WTC11 (cell line): ENCODE measurements at regions not wholly inside any gene's neighbourhood (a gene's known extent, or its start where the extent isn't known, plus 50 kb on each side); places are given as distances from the start of the nearest gene placed in this dataset.

Source experiments
- ARID4B ChIP-seq: sonication (generic); formaldehyde crosslinking; IDR thresholded peaks from 2 replicates; pipeline ENCODE4 v1.8.0; 2023; ENCODE audit warnings: missing genetic modification reagents, mild to moderate bottlenecking, borderline replicate concordance
- CTCF ChIP-seq: fragments of 200-600 bp; IDR thresholded peaks from 2 replicates; pipeline ENCODE4 v1.8.0; 2022; ENCODE audit warnings: antibody characterized with exemption
- NFE2L1 ChIP-seq: sonication (generic); formaldehyde crosslinking; IDR thresholded peaks from 2 replicates; pipeline ENCODE4 v1.8.1; 2023; ENCODE audit warnings: missing genetic modification reagents
- SMAD3 ChIP-seq: sonication (generic); formaldehyde crosslinking; IDR thresholded peaks from 2 replicates; pipeline ENCODE4 v1.8.0; 2022; ENCODE audit warnings: missing genetic modification reagents, mild to moderate bottlenecking, borderline replicate concordance
- ZNF263 ChIP-seq: sonication (generic); formaldehyde crosslinking; IDR thresholded peaks from 2 replicates; pipeline ENCODE4 v1.8.1; 2022; ENCODE audit warnings: low read depth, mild to moderate bottlenecking, moderate library complexity, missing genetic modification reagents
- ZNF396 ChIP-seq: fragments of 250-450 bp; sonication (Bioruptor Pico); IDR thresholded peaks from 2 replicates; pipeline ENCODE4 v1.8.0; 2021; ENCODE audit warnings: mild to moderate bottlenecking, moderate library complexity, borderline replicate concordance
- TF ChIP-seq, protein P1 (sequence below): sonication (generic); formaldehyde crosslinking; IDR thresholded peaks from 2 replicates; pipeline ENCODE4 v1.8.1; 2022; ENCODE audit warnings: mild to moderate bottlenecking, missing genetic modification reagents, moderate library complexity, borderline replicate concordance
- TF ChIP-seq, protein P2 (sequence below): sonication (generic); formaldehyde crosslinking; conservative IDR thresholded peaks from 2 replicates; pipeline ENCODE4 v1.8.1; 2022; ENCODE audit warnings: mild to moderate bottlenecking, missing genetic modification reagents
- TF ChIP-seq, protein P3 (sequence below): fragments of 250-450 bp; sonication (Bioruptor Pico); IDR thresholded peaks from 2 replicates; pipeline ENCODE4 v1.9.0; 2021; ENCODE audit warnings: mild to moderate bottlenecking

DNA sequence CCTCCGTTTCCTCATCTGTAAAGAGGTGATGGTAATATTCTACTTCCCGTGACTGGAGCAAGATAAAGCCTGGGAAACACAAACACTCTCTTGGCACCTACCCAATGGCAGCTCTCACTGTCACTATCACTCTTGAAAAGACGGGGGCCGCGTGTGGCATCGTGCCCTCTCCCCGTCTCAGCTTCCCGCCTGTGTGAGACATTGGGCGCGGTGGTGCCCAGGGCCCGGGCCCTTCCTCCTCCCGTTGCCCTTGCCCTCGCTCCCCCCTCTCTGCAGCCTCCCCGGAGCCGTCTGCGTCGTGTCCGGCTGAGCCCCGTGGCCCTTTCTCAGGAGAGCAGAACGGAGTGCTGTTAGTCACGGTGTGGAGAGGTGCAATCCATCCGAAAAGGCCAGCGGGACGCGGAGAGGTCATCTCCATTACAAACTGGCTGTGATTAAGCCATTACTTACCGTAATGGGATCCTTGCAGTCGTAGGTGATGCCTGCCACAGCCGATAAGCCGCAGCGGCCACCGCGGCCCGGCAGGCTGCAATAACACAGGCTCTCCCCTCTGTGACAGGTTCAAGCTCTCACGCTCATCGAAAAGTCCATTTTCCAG, 156.4 kb upstream of the ZC3H12A start:
- TF ChIP-seq, protein P1, sequence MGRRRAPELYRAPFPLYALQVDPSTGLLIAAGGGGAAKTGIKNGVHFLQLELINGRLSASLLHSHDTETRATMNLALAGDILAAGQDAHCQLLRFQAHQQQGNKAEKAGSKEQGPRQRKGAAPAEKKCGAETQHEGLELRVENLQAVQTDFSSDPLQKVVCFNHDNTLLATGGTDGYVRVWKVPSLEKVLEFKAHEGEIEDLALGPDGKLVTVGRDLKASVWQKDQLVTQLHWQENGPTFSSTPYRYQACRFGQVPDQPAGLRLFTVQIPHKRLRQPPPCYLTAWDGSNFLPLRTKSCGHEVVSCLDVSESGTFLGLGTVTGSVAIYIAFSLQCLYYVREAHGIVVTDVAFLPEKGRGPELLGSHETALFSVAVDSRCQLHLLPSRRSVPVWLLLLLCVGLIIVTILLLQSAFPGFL: no peak
- no peak for TF ChIP-seq CTCF
- TF ChIP-seq, protein P2, sequence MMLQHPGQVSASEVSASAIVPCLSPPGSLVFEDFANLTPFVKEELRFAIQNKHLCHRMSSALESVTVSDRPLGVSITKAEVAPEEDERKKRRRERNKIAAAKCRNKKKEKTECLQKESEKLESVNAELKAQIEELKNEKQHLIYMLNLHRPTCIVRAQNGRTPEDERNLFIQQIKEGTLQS (CRISPR knock-in tag): no peak
- TF ChIP-seq SMAD3 (CRISPR knock-in tag): no peak
- TF ChIP-seq ZNF263 (CRISPR knock-in tag): no peak
- TF ChIP-seq, protein P3, sequence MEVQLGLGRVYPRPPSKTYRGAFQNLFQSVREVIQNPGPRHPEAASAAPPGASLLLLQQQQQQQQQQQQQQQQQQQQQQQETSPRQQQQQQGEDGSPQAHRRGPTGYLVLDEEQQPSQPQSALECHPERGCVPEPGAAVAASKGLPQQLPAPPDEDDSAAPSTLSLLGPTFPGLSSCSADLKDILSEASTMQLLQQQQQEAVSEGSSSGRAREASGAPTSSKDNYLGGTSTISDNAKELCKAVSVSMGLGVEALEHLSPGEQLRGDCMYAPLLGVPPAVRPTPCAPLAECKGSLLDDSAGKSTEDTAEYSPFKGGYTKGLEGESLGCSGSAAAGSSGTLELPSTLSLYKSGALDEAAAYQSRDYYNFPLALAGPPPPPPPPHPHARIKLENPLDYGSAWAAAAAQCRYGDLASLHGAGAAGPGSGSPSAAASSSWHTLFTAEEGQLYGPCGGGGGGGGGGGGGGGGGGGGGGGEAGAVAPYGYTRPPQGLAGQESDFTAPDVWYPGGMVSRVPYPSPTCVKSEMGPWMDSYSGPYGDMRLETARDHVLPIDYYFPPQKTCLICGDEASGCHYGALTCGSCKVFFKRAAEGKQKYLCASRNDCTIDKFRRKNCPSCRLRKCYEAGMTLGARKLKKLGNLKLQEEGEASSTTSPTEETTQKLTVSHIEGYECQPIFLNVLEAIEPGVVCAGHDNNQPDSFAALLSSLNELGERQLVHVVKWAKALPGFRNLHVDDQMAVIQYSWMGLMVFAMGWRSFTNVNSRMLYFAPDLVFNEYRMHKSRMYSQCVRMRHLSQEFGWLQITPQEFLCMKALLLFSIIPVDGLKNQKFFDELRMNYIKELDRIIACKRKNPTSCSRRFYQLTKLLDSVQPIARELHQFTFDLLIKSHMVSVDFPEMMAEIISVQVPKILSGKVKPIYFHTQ (CRISPR knock-in tag): no peak
- TF ChIP-seq ZNF396 (CRISPR knock-in tag): no peak
- no peak for TF ChIP-seq NFE2L1
- TF ChIP-seq ARID4B (CRISPR knock-in tag): no peak
